HEK293 (cell line): ENCODE measurements at regions not wholly inside any gene's neighbourhood (a gene's known extent, or its start where the extent isn't known, plus 50 kb on each side); places are given as distances from the start of the nearest gene placed in this dataset.

Experiments used
- CTCF ChIA-PET: fragments of 350-600 bp; formaldehyde crosslinking; extraction: SDS; loops from one replicate; lab custom pipeline; 2021; ENCODE audit warnings: antibody characterized with exemption; lab: Yijun Ruan, JAX
- POLR2A ChIA-PET: fragments of 300-600 bp; formaldehyde crosslinking; extraction: SDS; loops from one replicate; lab custom pipeline; 2020; ENCODE audit warnings: antibody characterized with exemption, inconsistent platforms; lab: Yijun Ruan, JAX
- H3K27ac ChIP-seq: fragments of 200-500 bp; sonication (Bioruptor generic); 2 replicates; pipeline ENCODE4 v1.5.1; 2014; ENCODE audit warnings: low read depth, low read length, control low read depth, inconsistent platforms; ENCODE audit errors: extremely low read depth
- H3K36me3 ChIP-seq, 2 experiments: fragments of 200-500 bp in 1 of 2; sonication (Bioruptor generic) in 1 of 2; 1 replicate in 1 of 2; 2 replicates in 1 of 2; pipeline ENCODE4 v1.5.1; 2014 to 2017; ENCODE audit warnings: inconsistent platforms in 2 of 2, low read length in 2 of 2; ENCODE audit not compliant: control insufficient read depth in 2 of 2, insufficient read depth in 1 of 2
- H3K4me1 ChIP-seq: fragments of 200-500 bp; sonication (Bioruptor generic); 2 replicates; pipeline ENCODE4 v1.5.1; 2014; ENCODE audit warnings: mild to moderate bottlenecking, low read length, inconsistent platforms; ENCODE audit not compliant: control insufficient read depth, insufficient read depth
- H3K4me3 ChIP-seq: 2 replicates; pipeline ENCODE4 v1.5.1; 2011; ENCODE audit warnings: low read depth, mild to moderate bottlenecking, control low read depth, low read length, moderate library complexity
- H3K9me3 ChIP-seq: fragments of 200-500 bp; sonication (Bioruptor generic); 2 replicates; pipeline ENCODE4 v1.5.1; 2014; ENCODE audit warnings: low read depth, low read length, inconsistent platforms; ENCODE audit not compliant: control insufficient read depth, insufficient read depth
- AEBP2 ChIP-seq: fragments of 450-650 bp; formaldehyde crosslinking; IDR thresholded peaks from 2 replicates; pipeline ENCODE4 v1.5.1; 2016; ENCODE audit warnings: missing biosample characterization, missing genetic modification characterization, borderline replicate concordance
- GLIS2 ChIP-seq: fragments of 450-650 bp; formaldehyde crosslinking; IDR thresholded peaks from 2 replicates; pipeline ENCODE4 v1.5.1; 2016; ENCODE audit warnings: missing biosample characterization, missing genetic modification characterization
- KLF1 ChIP-seq: fragments of 450-650 bp; formaldehyde crosslinking; IDR thresholded peaks from 2 replicates; pipeline ENCODE4 v1.5.1; 2016; ENCODE audit warnings: missing biosample characterization, missing genetic modification characterization
- KLF7 ChIP-seq: fragments of 450-650 bp; formaldehyde crosslinking; IDR thresholded peaks from 2 replicates; pipeline ENCODE4 v1.5.1; 2016; ENCODE audit warnings: missing biosample characterization, missing genetic modification characterization, borderline replicate concordance
- ZBTB8A ChIP-seq: fragments of 450-650 bp; formaldehyde crosslinking; IDR thresholded peaks from 2 replicates; pipeline ENCODE4 v1.5.1; 2016; ENCODE audit warnings: missing biosample characterization, missing genetic modification characterization
- ZNF302 ChIP-seq: fragments of 450-650 bp; formaldehyde crosslinking; IDR thresholded peaks from 2 replicates; pipeline ENCODE4 v1.5.1; 2016; ENCODE audit warnings: missing biosample characterization, missing genetic modification characterization, low read depth
- ZNF350 ChIP-seq: fragments of 450-650 bp; formaldehyde crosslinking; IDR thresholded peaks from 2 replicates; pipeline ENCODE4 v1.5.0; 2017; ENCODE audit warnings: missing biosample characterization, mild to moderate bottlenecking, missing genetic modification characterization
- ZNF561 ChIP-seq: fragments of 450-650 bp; IDR thresholded peaks from 2 replicates; pipeline ENCODE4 v1.5.1; 2018; ENCODE audit warnings: missing biosample characterization, missing genetic modification characterization, borderline replicate concordance
- ZNF621 ChIP-seq: fragments of 450-650 bp; formaldehyde crosslinking; IDR thresholded peaks from 2 replicates; pipeline ENCODE4 v1.5.1; 2017; ENCODE audit warnings: missing biosample characterization, missing genetic modification characterization
- ZSCAN4 ChIP-seq: fragments of 450-650 bp; formaldehyde crosslinking; IDR thresholded peaks from 2 replicates; pipeline ENCODE4 v1.5.1; 2017; ENCODE audit warnings: missing biosample characterization, missing genetic modification characterization
- TF ChIP-seq, protein P1 (sequence below): fragments of 450-650 bp; formaldehyde crosslinking; IDR thresholded peaks from 2 replicates; pipeline ENCODE4 v1.5.1; 2016; ENCODE audit warnings: missing biosample characterization, missing genetic modification characterization
- TF ChIP-seq, protein P2 (sequence below): fragments of 450-650 bp; formaldehyde crosslinking; IDR thresholded peaks from 2 replicates; pipeline ENCODE4 v1.5.1; 2016; ENCODE audit warnings: missing biosample characterization, missing genetic modification characterization

GRCh38 chr2:203585516-203585915 lies 50.4 kb upstream of the RAPH1 start:
- ChIA-PET CTCF (interaction anchor here (0.6 kb wide), 1 partner anchor 343 kb away, joined by 3 read pairs; no protein-coding TSS in a partner anchor), POLR2A (no interaction called here)
- no peaks in the 10 kb centered on the region for H3K9me3 ChIP-seq
- H3K27ac ChIP-seq, result no peak overlapping the region
- H3K4me1 ChIP-seq, result 0 out of 2 replicates have a peak, but pooled peaks cover 7% of the 10 kb centered on the region
- H3K36me3 ChIP-seq, result no peaks in the 10 kb centered on the region
- TF ChIP-seq ZBTB8A (tag by site-specific recombination) (no peak), GLIS2 (tag by site-specific recombination) (no peak), AEBP2 (tag by site-specific recombination) (no peak), ZNF350 (tag by site-specific recombination) (no peak)
- H3K4me3 ChIP-seq, result no peak overlapping the region

- no peaks in the 10 kb centered on the region for H3K36me3 ChIP-seq
- no peak overlapping the region for H3K4me3 ChIP-seq
- TF ChIP-seq, protein P1, sequence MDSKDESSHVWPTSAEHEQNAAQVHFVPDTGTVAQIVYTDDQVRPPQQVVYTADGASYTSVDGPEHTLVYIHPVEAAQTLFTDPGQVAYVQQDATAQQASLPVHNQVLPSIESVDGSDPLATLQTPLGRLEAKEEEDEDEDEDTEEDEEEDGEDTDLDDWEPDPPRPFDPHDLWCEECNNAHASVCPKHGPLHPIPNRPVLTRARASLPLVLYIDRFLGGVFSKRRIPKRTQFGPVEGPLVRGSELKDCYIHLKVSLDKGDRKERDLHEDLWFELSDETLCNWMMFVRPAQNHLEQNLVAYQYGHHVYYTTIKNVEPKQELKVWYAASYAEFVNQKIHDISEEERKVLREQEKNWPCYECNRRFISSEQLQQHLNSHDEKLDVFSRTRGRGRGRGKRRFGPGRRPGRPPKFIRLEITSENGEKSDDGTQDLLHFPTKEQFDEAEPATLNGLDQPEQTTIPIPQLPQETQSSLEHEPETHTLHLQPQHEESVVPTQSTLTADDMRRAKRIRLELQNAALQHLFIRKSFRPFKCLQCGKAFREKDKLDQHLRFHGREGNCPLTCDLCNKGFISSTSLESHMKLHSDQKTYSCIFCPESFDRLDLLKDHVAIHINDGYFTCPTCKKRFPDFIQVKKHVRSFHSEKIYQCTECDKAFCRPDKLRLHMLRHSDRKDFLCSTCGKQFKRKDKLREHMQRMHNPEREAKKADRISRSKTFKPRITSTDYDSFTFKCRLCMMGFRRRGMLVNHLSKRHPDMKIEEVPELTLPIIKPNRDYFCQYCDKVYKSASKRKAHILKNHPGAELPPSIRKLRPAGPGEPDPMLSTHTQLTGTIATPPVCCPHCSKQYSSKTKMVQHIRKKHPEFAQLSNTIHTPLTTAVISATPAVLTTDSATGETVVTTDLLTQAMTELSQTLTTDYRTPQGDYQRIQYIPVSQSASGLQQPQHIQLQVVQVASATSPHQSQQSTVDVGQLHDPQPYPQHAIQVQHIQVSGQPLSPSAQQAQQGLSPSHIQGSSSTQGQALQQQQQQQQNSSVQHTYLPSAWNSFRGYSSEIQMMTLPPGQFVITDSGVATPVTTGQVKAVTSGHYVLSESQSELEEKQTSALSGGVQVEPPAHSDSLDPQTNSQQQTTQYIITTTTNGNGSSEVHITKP (tag by site-specific recombination), result no peak
- TF ChIP-seq ZNF302 (tag by site-specific recombination) (no peak), ZNF621 (tag by site-specific recombination) (no peak), KLF7 (tag by site-specific recombination) (no peak), ZSCAN4 (no peak), AEBP2 (tag by site-specific recombination) (no peak), ZNF561 (tag by site-specific recombination) (no peak), KLF1 (tag by site-specific recombination) (no peak)
- TF ChIP-seq, protein P2, sequence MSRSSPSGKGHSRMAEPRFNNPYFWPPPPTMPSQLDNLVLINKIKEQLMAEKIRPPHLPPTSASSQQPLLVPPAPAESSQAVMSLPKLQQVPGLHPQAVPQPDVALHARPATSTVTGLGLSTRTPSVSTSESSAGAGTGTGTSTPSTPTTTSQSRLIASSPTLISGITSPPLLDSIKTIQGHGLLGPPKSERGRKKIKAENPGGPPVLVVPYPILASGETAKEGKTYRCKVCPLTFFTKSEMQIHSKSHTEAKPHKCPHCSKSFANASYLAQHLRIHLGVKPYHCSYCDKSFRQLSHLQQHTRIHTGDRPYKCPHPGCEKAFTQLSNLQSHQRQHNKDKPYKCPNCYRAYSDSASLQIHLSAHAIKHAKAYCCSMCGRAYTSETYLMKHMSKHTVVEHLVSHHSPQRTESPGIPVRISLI (tag by site-specific recombination), result no peak
- no peaks in the 10 kb centered on the region for H3K9me3 ChIP-seq
- 0 out of 2 replicates have a peak, but pooled peaks cover 7% of the 10 kb centered on the region for H3K4me1 ChIP-seq
- ChIA-PET CTCF (no interaction called here), POLR2A (no interaction called here)
- no peak overlapping the region for H3K27ac ChIP-seq
Observed at GRCh38 chr2:203586206-203586605, 51.1 kb upstream of the RAPH1 start.
